H1 (cell line): ENCODE measurements at regions not wholly inside any gene's neighbourhood (a gene's known extent, or its start where the extent isn't known, plus 50 kb on each side); places are given as distances from the start of the nearest gene placed in this dataset.
A peak's percentile ranks its signal among the peaks of the same experiment; 100 is the strongest.

Experiments
- CTBP2 ChIP-seq: IDR thresholded peaks from 2 replicates; pipeline ENCODE4 v1.7.0; 2011; ENCODE audit warnings: borderline replicate concordance, mild to moderate bottlenecking, moderate library complexity, mixed read lengths, low read length; ENCODE audit not compliant: insufficient read depth, insufficient read length
- GTF2F1 ChIP-seq: IDR thresholded peaks from 2 replicates; pipeline ENCODE4 v1.6.1; 2012; ENCODE audit warnings: low read depth, low read length, improper control_type of control experiment, borderline replicate concordance
- POLR2AphosphoS5 ChIP-seq: IDR thresholded peaks from 2 replicates; pipeline ENCODE4 v1.6.1; 2011; ENCODE audit warnings: low read depth, low read length
- SAP30 ChIP-seq: fragments of 300-600 bp; sonication (generic); IDR thresholded peaks from 2 replicates; pipeline ENCODE4 v1.7.1; 2012; ENCODE audit warnings: low read length, moderate library complexity, mild to moderate bottlenecking, inconsistent platforms; ENCODE audit not compliant: insufficient read depth, insufficient replicate concordance
- TAF7 ChIP-seq: optimal IDR thresholded peaks from 2 replicates; pipeline ENCODE3; 2011; ENCODE audit warnings: low read depth, mild to moderate bottlenecking, inconsistent platforms, low read length, moderate library complexity, borderline replicate concordance

DNA sequence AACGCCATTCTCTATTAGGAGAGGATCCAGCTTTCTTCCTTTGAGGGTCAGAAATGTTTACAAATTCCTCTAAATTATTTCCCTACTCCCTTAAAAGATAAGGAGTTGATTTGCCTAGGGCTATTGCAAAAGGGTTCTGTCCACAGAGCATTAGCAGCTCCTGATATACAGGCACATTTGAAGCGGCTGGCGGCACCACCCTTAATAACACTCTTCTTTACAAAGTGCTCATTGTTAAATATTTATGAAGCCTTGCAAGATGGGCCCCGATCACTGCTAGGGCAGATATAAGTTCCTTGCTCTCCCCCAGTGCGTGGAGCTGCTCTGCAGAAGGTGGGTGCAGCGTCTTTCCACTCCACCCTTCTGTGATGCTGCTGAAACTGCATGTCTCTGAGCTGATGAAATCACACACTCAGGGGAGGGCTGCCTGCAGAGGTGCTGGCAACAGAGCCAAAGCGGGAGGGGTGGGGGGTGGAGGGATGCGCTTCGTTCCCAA is 116.7 kb upstream of the NTM start (continued):
- TF ChIP-seq GTF2F1 = no peak
- TF ChIP-seq SAP30 = no peak
- TF ChIP-seq TAF7 = peak; percentile 47
- peak; percentile 84 for TF ChIP-seq POLR2AphosphoS5
- TF ChIP-seq CTBP2 = no peak
- TF ChIP-seq, all 59 proteins: peak for 7
